ENCODE measurements at regions not wholly inside any gene's neighbourhood (a gene's known extent, or its start where the extent isn't known, plus 50 kb on each side); places are given as distances from the start of the nearest gene placed in this dataset.

- TF ChIP-seq FOXJ3 (CRISPR knock-in tag; IDR thresholded peaks at IDR 0.05) = no peak
- TF ChIP-seq MXI1 (IDR thresholded peaks at IDR 0.05; ENCODE audit: low read depth, low read length) = no peak
- TF ChIP-seq, protein P1, sequence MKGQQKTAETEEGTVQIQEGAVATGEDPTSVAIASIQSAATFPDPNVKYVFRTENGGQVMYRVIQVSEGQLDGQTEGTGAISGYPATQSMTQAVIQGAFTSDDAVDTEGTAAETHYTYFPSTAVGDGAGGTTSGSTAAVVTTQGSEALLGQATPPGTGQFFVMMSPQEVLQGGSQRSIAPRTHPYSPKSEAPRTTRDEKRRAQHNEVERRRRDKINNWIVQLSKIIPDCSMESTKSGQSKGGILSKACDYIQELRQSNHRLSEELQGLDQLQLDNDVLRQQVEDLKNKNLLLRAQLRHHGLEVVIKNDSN (IDR thresholded peaks at IDR 0.05; ENCODE audit: borderline replicate concordance, low read depth) = no peak
- TF ChIP-seq, protein P2, sequence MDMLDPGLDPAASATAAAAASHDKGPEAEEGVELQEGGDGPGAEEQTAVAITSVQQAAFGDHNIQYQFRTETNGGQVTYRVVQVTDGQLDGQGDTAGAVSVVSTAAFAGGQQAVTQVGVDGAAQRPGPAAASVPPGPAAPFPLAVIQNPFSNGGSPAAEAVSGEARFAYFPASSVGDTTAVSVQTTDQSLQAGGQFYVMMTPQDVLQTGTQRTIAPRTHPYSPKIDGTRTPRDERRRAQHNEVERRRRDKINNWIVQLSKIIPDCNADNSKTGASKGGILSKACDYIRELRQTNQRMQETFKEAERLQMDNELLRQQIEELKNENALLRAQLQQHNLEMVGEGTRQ (IDR thresholded peaks at IDR 0.05; ENCODE audit: borderline replicate concordance, low read depth, low read length) = no peak
- no peak for TF ChIP-seq YY1 (IDR thresholded peaks at IDR 0.05; ENCODE audit: low read depth)
- no peak for TF ChIP-seq FOSL2 (IDR thresholded peaks at IDR 0.05; ENCODE audit: borderline replicate concordance, low read depth)
- TF ChIP-seq RAD21 (IDR thresholded peaks at IDR 0.05; ENCODE audit: low read length) = no peak
These were observed 347.6 kb downstream of the BMP4 start (continued) for GRCh38 chr14:53609009-53609408.

GRCh38 chr14:53608369-53608768 lies 348.3 kb downstream of the BMP4 start:
- no peaks in the 10 kb centered on the region for H3K9me2 ChIP-seq
- H3K9ac ChIP-seq = no peak overlapping the region
- no peaks in the 10 kb centered on the region for H3F3A ChIP-seq (replicated peaks; ENCODE audit: insufficient read depth)
- 8% methylated on average over 5 of the region's 5 CpGs for WGBS (ENCODE audit: low lambda C conversion rate)
- no peaks in the 10 kb centered on the region for H3K36me3 ChIP-seq (replicated peaks in 1 of 2; ENCODE audit: control insufficient read depth in 1 of 2, insufficient read depth in 2 of 2, low read length in 1 of 2)
- ChIA-PET POLR2A (interaction anchor here (0.6 kb wide), 1 partner anchor 433 kb away, joined by 4 read pairs; no protein-coding TSS in a partner anchor), CTCF (interaction anchor here (0.8 kb wide), 1 partner anchor 9 kb away, joined by 3 read pairs; no protein-coding TSS in a partner anchor)
- no peaks in the 10 kb centered on the region for H3K4me1 ChIP-seq (ENCODE audit: control insufficient read depth in 1 of 2, insufficient read depth in 2 of 2, low read depth in 1 of 2, low read length in 1 of 2)
- H3K27ac ChIP-seq (ENCODE audit: low read depth in 2 of 2, low read length in 1 of 2) = no peak overlapping the region
- no peaks in the 10 kb centered on the region for H4K20me1 ChIP-seq (ENCODE audit: insufficient read depth)
- no peak overlapping the region for H3K4me3 ChIP-seq (ENCODE audit: low read depth in 2 of 2, low read length in 1 of 2)
- no peak overlapping the region for H2AFZ ChIP-seq (ENCODE audit: low read depth)
- no peak overlapping the region for H3K4me2 ChIP-seq
- no peak for TF ChIP-seq ELF1 (IDR thresholded peaks at IDR 0.05)
- no peak for TF ChIP-seq RCOR1 (IDR thresholded peaks at IDR 0.05; ENCODE audit: low read length)
- no peak for TF ChIP-seq SIN3A (IDR thresholded peaks at IDR 0.05; ENCODE audit: borderline replicate concordance, low read depth, low read length)
- no peak for TF ChIP-seq POLR2AphosphoS5 (IDR thresholded peaks at IDR 0.05; ENCODE audit: low read depth, low read length)
- TF ChIP-seq NRF1 (IDR thresholded peaks at IDR 0.05; ENCODE audit: low read depth, low read length) = no peak
- no peak for TF ChIP-seq FOXJ3 (CRISPR knock-in tag; IDR thresholded peaks at IDR 0.05)
- TF ChIP-seq CTCF (IDR thresholded peaks at IDR 0.05) = no peak
- TF ChIP-seq, protein P3, sequence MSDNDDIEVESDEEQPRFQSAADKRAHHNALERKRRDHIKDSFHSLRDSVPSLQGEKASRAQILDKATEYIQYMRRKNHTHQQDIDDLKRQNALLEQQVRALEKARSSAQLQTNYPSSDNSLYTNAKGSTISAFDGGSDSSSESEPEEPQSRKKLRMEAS (IDR thresholded peaks at IDR 0.05; ENCODE audit: low read depth) = no peak
- TF ChIP-seq TAF1 (IDR thresholded peaks at IDR 0.05; ENCODE audit: borderline replicate concordance, low read depth, low read length) = no peak
- no peaks in the 10 kb centered on the region; the same call in 1 of the 2 replicates for H3K27me3 ChIP-seq (ENCODE audit: insufficient read depth)
- H3K79me2 ChIP-seq (ENCODE audit: insufficient read depth) = no peaks in the 10 kb centered on the region
- no peak for DNase-seq
- H3K9me3 ChIP-seq = no peaks in the 10 kb centered on the region
